HG03066 (cell line): ENCODE measurements at regions not wholly inside any gene's neighbourhood (a gene's known extent, or its start where the extent isn't known, plus 50 kb on each side); places are given as distances from the start of the nearest gene placed in this dataset.
A peak's percentile ranks its signal among the peaks of the same experiment; 100 is the strongest.
"Not testable (repeated sequence)": the region's sequence is repeated elsewhere in the genome, so short reads cannot be mapped to it uniquely, and the experiment has no call there.

Source experiments
- ATAC-seq: cut with Tn5 transposase; IDR thresholded peaks from one replicate; pipeline ENCODE4 v1.9.1; 2021; ENCODE audit warnings: low read depth; ENCODE audit not compliant: unreplicated experiment

DNA sequence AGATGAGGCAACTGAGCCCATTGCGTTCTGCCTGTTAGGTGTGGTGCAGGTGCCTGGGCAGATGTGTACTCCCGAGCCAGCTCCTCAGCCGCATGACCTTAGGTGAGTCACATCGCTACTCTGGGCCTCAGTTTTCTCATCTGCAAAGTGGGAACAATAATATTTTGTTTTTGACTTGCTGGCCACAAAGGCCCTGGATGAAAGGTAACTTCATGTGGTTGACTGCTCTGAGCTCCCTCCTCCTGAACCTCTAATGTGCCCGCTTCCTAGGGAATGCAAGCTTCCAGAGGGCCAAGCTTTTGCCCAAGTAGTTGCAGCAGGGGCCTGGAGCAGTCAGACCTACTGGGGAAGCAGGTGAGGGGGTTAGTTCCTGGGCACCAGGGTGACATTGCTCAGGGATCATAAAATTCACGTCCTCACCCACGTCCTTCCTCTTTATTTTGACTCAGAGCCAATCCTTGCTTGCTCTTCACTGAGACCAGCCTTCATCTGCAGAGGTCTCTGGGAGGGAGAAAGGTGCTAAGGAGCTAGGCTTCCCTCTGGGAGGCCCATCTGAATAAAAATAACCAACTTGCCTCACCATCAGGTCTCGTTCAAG, 149.0 kb upstream of the TLE3 start:
- no peak for ATAC-seq

- ATAC-seq: no peak
Measured at GRCh38 chr15:70245932-70246622, 148.4 kb upstream of the TLE3 start.

DNA sequence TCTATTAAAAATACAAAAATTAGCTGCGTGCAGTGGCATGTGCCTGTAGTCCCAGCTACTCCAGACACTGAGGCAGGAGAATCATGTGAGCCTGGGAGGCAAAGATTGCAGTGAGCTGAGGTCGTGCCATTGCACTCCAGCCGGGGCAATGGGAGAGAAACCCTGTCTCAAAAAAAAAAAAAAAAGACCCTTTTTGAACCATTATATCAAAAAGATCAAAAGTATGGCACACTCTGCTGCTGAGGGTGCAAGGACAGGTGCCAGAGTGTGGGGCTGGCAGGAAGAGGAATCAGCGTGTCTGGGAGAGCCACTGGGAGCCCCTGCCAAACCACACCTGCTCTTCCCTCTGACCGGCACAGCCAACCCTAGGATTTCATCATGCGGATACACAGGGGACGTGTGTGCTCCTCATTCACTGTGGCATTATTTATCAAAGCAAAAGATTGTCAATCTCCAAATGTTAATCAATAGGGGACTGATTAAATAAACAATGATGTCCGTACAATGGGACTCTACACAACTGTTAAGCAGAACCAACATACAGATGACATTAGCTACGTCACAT, 147.3 kb upstream of the TLE3 start:
- no peak for ATAC-seq

DNA sequence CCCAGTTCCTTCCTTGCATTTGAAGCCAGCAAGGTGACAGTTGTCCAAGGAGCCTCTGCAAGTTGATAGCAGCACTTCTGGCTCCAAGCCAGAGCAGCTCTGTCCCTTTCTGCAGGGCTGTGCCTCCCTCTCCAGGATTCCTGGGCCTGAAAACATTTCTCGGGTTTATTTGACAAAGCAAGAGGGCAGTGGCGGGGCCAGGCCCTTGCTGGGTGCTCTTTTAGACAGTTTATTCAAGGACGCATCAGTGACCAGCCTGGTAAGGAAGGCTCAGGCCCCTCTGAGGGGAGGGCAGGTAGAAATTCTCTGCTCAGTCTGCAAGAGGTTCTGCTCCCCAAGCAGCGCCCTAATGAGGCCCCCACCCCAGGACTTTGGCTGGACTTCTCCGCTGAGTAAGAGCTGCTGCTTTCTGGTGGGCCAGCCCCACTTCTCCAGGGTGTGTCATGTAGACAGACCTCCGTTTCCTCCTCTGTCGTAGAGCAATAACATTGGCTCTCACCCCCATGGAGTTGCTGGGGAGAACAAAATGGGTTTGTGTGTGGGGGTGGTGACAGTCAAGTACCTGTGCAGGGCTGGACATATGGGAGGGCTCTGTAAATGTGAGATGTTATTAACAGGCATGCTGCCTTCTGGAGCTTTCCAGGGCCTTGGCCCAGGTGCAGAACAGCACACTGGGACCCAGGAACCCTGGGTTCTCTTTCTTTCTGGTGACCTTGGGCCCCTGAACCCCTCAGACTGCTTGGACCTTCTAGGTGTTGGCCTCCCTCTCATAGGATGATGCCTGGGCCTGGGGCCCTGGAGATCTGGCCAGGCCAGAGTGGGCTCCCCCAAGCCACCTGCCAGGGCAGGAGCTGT, 146.2 kb upstream of the TLE3 start:
- no peak for ATAC-seq

- no peak for ATAC-seq
Measured at GRCh38 chr15:70242951-70243685, 145.4 kb upstream of the TLE3 start.

GRCh38 chr15:70241561-70242320, 144.0 kb upstream of the TLE3 start:
- ATAC-seq: no peak

GRCh38 chr15:70240820-70241430, 143.2 kb upstream of the TLE3 start:
- ATAC-seq: no peak

DNA sequence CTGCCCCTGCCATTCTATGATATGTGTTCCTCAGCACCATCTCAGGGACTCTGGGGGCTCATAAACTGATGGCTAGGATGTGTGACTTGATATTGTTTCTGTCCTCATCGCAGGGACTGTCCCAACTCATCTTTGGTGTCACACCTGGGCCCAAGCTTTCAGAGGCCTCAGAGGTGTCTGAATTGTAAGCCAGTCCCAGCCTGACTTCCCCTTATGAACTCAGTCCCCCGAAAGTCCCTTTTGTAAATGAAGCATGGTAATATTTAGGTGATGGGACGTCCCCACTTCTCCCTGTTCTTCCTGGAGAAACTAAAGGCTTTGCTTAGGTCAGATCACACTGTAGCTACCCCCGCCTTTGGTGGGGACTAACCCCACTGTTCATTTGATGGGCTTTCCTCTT, 142.4 kb upstream of the TLE3 start:
- peak; percentile 73 for ATAC-seq

- ATAC-seq: no peak
Measured at GRCh38 chr15:70238917-70239316, 141.2 kb upstream of the TLE3 start.

DNA sequence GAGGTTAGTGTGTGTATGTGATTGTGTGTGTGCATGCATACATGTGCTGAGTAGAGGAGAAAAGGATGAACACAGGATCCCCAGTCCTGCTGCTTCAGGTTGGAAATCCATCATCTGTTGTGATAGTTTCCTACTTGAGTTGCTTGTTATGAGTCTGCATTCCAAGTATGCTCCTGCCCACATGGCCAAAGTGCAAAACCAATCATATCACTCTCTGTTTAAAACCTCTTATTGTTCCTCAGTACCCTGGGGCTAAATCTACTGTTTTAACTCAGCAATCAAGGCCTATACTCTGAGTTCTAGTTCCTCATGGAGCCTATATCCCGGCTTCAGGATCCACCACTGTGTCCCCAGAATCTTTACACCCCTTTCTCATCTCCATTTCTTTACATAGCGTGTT, 139.9 kb upstream of the TLE3 start:
- ATAC-seq: no peak

DNA sequence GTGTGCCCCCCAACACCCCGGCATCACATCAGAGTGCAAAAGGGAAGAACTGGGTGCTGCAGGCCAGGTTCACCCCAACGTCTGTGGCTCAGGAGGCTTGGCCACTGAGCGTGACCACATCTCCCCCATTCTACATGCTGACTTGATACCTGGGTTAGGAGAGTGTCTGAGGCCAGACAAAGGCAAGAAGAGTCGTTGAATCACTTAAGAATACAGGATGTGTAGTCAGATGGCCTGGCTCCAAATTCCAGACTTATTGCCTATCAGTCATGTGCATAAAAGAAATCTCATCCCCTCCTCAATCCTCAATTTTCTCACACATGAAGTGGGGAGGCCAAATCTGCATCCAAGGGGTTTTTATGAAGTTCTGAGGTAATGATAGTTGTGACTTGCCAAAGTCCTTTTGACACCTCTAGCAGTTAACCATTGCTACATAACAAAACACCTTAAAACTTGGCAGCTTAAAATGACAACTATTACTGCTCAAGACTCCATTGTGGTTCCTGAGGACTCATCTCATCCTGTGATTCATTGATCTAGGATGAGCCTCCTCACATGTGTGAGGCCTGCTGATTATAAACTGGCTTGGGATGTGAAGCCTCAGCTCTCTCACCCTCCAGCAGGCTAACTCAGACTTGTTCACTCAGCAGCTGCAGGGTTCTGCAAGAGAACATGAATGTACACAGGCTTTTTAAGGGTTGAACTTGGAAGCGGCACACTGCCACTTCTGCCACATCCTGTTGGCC, 138.8 kb upstream of the TLE3 start:
- ATAC-seq: no peak

DNA sequence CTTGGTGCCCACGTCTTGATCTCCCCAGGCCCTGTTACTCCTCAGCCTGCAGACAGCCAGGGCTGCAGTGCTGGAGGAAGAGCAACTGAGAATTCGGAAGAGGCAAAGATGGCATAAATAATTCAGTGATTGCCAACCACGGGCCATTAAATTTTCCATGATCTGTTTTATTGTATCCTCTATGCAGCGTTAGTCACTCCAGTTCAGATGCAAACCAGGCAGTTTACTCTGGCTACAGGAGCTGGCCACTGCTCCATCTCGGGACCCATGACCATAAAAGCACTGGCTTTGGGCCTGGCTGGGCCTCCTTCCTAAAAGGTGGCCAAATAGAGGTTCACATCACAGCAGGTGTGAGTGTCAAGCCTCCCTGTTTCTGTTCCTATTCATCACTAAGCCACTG, 137.6 kb upstream of the TLE3 start:
- no peak for ATAC-seq

- no peak for ATAC-seq
Measured at GRCh38 chr15:70234256-70234905, 136.7 kb upstream of the TLE3 start.

- no peak for ATAC-seq
Measured at GRCh38 chr15:70231484-70231883, 133.8 kb upstream of the TLE3 start.

- not testable (repeated sequence) for ATAC-seq
Measured at GRCh38 chr15:70227918-70228317, 130.2 kb upstream of the TLE3 start.

DNA sequence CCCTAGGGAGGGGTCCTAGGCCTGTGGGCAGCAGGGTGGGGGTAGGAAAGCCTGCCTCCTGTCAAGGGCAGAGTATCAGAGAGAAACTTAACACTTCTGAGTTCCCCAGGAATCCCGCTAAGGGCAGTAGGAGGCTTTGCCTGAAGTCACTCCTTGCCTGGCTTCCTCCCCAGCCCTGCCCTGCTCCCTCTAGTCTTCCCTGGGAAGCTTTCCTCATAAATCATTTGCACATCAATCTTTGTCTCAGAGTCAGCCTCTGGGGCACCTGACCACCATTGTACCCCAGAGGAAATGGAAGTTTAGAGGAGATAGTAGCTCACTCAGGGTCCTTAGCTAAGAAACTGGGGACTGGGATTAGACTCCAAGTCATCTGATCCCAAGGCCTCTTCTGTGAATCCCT, 129.4 kb upstream of the TLE3 start:
- no peak for ATAC-seq

DNA sequence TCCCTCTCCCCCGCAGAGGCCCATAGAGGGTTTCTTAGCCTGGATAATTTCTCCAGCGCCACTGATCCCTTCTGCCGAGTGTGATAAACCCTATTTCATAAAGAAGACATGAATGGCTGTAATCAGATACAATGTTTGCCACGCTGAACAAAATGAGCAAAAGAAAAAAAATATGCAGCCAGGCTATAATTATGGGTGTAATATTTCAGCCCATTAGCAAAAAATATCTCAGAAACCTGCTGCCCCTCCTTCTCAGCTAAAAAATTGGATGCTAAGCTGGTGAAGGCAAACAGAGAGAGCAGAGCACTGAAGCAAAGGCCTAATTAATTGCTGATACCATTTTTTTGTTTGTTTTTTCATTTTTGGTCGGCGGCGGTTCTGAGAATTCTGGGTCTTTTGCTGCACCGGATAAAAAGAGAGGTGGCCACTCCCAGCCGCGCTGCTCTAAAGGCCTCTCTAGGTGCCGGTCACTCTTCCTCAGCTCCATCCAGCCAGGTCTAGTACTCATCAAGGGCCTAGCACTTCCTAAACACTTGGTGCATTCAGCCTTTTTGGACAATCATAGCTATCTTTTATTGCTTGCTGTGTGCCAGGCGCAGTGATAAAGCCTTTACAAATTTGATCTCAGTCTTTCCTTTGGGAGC, 128.7 kb upstream of the TLE3 start:
- ATAC-seq: no peak

GRCh38 chr15:70225416-70225815, 127.7 kb upstream of the TLE3 start:
- no peak for ATAC-seq
